ENCODE measurements at regions not wholly inside any gene's neighbourhood (a gene's known extent, or its start where the extent isn't known, plus 50 kb on each side); places are given as distances from the start of the nearest gene placed in this dataset.
"Not testable (repeated sequence)": the region's sequence is repeated elsewhere in the genome, so short reads cannot be mapped to it uniquely, and the experiment has no call there.

- FAIRE-seq (no peak), DNase-seq (ENCODE audit: insufficient read length, low spot score) (no peak)
Observed at GRCh38 chr4:71081192-71081591, 87.7 kb downstream of the DCK start.

DNA sequence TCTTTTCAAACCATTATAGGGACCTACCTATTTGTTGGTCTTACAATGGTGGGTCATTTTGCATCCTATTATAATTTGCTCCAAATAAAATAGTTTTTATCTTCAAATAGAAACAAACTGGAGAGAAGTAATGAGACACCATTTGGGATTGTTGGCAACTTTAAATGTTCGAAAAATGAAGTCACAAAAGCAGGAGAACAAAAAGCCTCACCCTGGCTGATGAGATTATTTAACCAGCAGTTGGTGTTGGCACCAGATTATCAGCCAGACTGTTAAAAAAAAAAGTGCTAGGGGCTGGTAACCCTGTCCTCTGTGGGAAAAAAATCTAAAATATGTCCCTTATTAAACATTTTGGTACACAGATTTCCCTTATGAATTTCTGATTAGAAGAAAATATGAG is 100.3 kb downstream of the DCK start:
- no peak for DNase-seq (ENCODE audit: insufficient read length, low spot score)
- FAIRE-seq: no peak

DNA sequence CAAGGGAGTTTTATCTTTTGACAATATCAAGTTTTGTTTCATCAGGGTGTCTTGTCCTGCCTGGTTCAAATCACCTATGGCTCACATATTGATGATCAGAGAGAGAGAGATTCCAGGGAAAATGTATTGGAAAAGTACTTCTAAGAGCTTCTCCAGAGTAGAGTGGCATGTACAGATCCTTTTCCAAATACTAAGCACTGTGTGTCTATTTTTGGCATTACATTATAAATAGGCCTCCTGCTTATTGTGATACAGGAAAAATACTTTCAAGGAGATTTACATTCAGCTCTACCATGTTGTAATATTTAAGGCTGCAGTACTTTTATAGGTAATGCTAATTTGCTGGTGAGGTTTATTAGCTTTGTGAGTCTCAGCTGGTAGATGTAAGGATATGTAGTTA is 100.8 kb downstream of the DCK start:
- no peak for FAIRE-seq

DNA sequence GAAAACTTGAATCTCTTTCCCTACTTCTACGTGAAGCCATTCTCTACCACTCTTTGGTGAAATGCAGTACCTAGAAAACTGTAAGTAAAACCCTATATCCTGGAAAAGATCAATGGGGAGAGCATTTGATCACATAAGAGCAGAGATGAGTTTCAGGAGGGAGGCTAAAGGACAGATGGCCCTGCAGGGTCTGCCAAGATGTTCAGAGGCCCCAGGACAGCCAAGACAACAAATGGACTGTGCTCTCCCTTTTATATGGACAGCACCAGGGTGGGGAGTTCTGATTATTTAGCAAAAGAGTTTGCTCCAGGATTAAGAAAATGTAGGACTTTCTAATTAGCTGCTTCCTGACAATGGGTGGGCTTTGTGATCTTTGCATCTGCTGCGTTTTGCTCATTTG is 101.7 kb downstream of the DCK start:
- DNase-seq (ENCODE audit: insufficient read length, low spot score) (no peak), FAIRE-seq (no peak)

More for the DNA sequence above, 100.8 kb downstream of the DCK start:
- no peak for DNase-seq (ENCODE audit: insufficient read length, low spot score)

GRCh38 chr4:71095545-71095944 is 102.1 kb downstream of the DCK start:
- FAIRE-seq (no peak), DNase-seq (ENCODE audit: insufficient read length, low spot score) (no peak)

- FAIRE-seq: no peak
- DNase-seq (ENCODE audit: insufficient read length, low spot score): no peak
Observed at GRCh38 chr4:71107726-71108125, 114.3 kb downstream of the DCK start.

- DNase-seq (ENCODE audit: insufficient read length, low spot score): no peak
- FAIRE-seq: no peak
Observed at GRCh38 chr4:71110499-71110898, 117.0 kb downstream of the DCK start.

DNA sequence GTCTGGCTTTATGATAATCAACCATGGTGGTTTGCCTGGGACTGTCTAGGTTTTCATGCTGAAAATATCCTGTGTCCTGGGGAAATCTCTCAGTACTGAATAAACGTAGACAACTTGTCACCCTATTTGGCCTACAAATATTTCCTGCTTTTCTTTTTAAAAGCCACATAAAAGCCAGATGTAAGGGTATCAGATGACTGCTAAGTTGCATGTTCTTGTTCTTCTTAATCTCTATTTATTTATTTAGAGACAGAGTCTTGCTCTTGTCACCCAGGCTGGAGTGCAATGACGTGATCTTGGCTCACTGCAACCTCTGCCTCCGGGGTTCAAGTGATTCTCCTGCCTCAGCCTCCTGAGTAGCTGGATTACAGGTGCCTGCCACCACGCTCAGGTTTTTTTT is 117.7 kb downstream of the DCK start:
- not testable (repeated sequence) for DNase-seq (ENCODE audit: insufficient read length, low spot score); FAIRE-seq

DNA sequence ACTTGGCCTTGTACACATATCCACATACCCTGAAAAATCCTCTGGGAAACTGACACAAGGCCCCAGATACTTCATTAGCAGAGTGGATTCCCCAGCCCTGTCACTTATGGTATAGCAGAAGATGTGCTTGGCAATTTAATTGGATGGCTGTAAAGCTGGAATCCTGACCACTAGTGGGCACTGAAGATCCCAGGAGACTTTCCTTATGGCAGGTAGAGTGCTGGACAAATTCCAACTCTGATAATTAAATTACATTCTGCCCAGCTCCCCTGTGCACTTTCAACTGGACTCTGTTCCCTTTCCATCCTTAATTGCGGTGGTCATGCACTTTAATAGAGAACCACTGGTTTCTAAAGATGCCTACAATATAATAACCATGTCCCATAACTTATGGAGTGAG is 119.8 kb downstream of the DCK start:
- no peak for FAIRE-seq
- no peak for DNase-seq (ENCODE audit: insufficient read length, low spot score)

DNA sequence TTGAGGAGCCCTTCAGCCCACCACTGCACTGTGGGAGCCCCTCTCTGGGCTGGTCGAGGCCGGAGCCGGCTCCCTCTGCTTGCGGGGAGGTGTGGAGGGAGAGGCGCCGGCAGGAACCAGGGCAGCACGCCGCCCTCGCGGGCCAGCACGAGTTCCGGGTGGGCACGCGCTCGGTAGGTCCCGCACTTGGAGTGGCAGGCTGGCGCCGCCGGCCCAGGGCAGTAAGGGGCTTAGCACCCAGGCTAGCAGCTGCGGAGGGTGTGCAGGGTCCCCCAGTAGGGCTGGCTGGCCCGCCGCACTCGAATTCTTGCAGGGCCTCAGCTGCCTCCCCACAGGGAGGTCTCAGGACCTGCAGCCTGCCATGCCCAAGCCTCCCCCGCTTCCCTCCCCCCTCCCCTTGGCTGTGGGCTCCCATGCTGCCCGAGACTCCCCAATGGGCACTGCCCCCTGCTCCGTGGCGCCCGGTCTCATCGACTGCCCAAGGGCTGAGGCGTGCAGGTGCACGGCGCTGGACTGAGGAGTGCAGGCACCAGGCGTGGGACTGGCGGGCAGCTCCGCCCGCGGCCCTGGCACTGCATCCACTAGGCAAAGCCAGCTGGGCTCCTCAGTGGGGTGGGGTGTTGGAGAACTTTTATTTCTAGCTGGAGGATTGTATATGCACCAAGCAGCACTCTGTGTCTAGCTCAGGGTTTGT is 127.5 kb downstream of the DCK start:
- DNase-seq (ENCODE audit: insufficient read length, low spot score): no peak
- no peak for FAIRE-seq

- DNase-seq (ENCODE audit: insufficient read length, low spot score) (no peak), FAIRE-seq (no peak)
Observed at GRCh38 chr4:71123951-71124350, 130.5 kb downstream of the DCK start.

DNA sequence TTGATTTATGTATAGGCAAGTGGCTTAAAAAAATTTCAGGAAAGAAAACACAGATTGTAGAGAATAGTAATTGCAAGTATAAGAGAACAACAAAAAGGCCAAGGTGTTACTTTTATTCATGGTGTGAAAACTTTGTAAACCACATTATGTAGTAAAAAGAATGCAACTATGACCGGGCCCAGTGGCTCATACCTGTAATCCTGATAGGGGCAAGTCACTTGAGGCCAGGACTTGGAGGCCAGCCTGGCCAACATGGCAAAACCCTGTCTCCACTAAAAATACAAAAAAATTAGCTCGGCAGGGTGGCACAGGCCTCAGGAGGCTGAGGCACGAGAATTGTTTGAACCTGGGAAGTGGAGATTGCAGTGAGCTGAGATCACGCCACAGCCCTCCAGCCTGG is 131.7 kb downstream of the DCK start:
- DNase-seq (ENCODE audit: insufficient read length, low spot score) (no peak), FAIRE-seq (no peak)

GRCh38 chr4:71126719-71127118 is 133.3 kb downstream of the DCK start:
- DNase-seq (ENCODE audit: insufficient read length, low spot score) (peak; percentile 12), FAIRE-seq (no peak)

GRCh38 chr4:71130827-71131603 is 137.6 kb downstream of the DCK start:
- DNase-seq (ENCODE audit: insufficient read length, low spot score) (peak; percentile 7), FAIRE-seq (no peak)

- FAIRE-seq (no peak), DNase-seq (ENCODE audit: insufficient read length, low spot score) (no peak)
Observed at GRCh38 chr4:71132486-71132885, 139.0 kb downstream of the DCK start.

DNA sequence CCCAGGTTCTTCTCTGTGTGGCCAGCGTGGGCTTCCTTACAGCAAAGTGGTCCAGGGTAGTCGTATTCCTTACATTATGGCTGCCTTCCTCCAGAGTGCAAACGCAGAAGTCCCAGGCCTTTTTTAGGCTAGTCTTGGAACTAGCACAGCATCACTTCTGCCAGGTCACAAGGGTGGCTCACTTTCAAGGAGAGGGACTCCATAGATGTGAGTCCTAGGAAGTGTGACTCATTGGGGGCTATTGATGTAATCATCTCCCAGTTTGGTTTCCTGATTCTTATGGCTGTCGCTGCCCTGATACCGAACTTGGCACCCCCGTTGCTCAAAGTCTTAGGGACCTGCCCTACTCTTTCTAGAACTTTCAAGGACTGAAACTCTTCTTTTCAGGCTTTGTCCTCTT is 140.0 kb downstream of the DCK start:
- no peak for FAIRE-seq
- no peak for DNase-seq (ENCODE audit: insufficient read length, low spot score)

DNA sequence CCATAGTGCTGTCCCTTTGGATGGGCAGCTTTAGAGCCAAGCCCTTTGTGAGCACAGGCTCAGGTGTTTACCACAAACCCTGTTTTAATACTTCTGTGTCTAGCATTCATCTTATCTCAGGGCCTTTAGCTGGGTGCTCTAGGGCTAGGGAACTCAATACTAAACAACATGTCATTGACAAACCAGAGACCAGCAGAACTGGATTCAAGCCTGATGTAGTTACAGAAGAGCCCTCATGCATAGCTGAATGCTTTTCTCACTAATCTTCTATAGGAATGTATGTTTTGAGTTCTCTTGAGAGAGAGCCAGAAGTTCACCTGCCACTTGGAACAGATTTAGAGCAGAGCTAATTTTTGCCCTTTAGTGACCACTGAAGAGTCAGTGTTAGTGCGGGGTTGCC is 142.6 kb downstream of the DCK start:
- DNase-seq (ENCODE audit: insufficient read length, low spot score): no peak
- no peak for FAIRE-seq

DNA sequence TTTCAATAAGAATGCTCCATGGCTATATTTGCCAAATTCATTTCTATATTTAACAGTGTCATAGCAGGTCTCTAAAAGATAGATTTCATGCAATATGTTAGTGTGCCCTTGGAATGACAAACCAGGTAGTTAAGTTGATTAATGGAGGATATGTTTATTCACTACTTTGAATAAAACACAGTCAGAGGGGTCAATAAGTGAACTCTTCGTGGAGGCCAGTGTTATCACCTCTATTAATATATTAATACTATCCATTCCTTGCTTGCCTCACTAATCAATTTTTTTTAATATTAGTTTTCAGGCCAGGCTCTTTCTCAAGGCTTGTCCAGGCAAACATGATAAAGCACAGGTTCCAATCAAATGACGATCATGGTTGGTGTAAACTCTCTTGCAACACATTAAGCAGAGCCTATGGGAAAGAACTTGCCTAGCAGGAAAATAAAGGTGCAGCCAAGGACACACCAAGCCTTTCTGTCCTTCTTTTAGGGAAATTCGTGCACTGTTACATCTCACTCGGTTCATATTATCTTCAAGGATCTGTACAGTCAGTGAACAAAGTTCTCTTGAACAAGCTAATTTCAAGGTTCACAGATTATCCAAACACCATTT is 144.7 kb downstream of the DCK start:
- no peak for FAIRE-seq
- DNase-seq (ENCODE audit: insufficient read length, low spot score): no peak

DNA sequence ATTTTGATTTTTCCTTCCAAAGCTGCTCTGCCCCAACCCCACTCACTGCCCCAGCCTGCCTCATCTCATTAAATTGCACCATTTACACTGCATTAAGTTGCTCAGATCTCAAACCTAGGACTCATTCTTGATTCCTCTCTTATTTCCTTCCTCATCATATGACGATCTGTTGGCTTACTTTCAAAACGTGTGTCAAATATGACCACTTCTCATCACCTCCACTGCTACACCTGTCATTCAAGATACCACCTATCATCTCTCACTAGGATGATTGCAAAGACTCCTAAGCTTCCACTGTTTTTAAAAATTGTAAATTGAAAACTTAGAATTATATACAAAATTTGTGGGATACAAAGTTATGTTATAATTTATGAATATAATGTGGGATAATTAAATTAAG is 147.1 kb downstream of the DCK start:
- DNase-seq (ENCODE audit: insufficient read length, low spot score) (no peak), FAIRE-seq (no peak)

GRCh38 chr4:71141125-71141524 is 147.7 kb downstream of the DCK start:
- DNase-seq (ENCODE audit: insufficient read length, low spot score): no peak

DNA sequence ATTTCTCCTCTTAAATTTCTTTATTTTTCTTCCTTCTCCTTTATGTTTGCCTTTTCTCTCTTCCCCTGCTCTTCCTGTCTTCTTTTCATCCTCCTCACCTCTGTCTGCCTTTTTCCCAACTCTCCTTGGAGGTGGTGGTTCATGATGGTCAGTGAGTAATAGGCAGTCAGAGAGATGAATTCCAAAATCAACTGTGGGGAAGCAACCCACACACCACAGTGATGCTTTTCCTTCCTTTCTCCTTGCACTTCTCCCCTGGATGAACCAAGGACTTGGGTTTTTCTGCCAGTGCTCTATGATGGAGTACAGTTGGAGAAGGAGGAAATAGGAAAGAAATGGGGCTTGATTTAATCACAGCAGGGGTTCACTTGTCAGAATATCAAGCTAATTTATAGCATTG is 153.8 kb downstream of the DCK start:
- FAIRE-seq: no peak

More at GRCh38 chr4:71141125-71141524, 147.7 kb downstream of the DCK start:
- FAIRE-seq: no peak

GRCh38 chr4:71148545-71148944 is 155.1 kb downstream of the DCK start:
- no peak for FAIRE-seq
- DNase-seq (ENCODE audit: insufficient read length, low spot score): no peak

More for the DNA sequence above, 153.8 kb downstream of the DCK start:
- DNase-seq (ENCODE audit: insufficient read length, low spot score): no peak

Data from HTR-8/SVneo (cell line).